GM12891 (cell line): ENCODE measurements at regions not wholly inside any gene's neighbourhood (a gene's known extent, or its start where the extent isn't known, plus 50 kb on each side); places are given as distances from the start of the nearest gene placed in this dataset.

ENCODE experiments used
- PAX5 ChIP-seq: IDR thresholded peaks from 2 replicates; pipeline ENCODE4 v1.6.1; 2011; ENCODE audit warnings: low read length, moderate library complexity, mild to moderate bottlenecking; ENCODE audit not compliant: insufficient read depth, severe bottlenecking
- POLR2A ChIP-seq: IDR thresholded peaks from 2 replicates; pipeline ENCODE4 v1.6.1; 2011; ENCODE audit warnings: low read depth, low read length, control low read depth
- POLR2AphosphoS5 ChIP-seq: IDR thresholded peaks from 2 replicates; pipeline ENCODE4 v1.6.1; 2011; ENCODE audit warnings: low read depth, low read length, control low read depth
- POU2F2 ChIP-seq: IDR thresholded peaks from 2 replicates; pipeline ENCODE4 v1.6.1; 2011; ENCODE audit warnings: low read depth, mild to moderate bottlenecking, control low read depth, low read length, moderate library complexity
- SPI1 ChIP-seq: IDR thresholded peaks from 2 replicates; pipeline ENCODE4 v1.6.1; 2011; ENCODE audit warnings: low read depth, low read length, control low read depth
- TAF1 ChIP-seq: IDR thresholded peaks from 2 replicates; pipeline ENCODE4 v1.6.1; 2011; ENCODE audit warnings: low read depth, low read length, control low read depth

DNA sequence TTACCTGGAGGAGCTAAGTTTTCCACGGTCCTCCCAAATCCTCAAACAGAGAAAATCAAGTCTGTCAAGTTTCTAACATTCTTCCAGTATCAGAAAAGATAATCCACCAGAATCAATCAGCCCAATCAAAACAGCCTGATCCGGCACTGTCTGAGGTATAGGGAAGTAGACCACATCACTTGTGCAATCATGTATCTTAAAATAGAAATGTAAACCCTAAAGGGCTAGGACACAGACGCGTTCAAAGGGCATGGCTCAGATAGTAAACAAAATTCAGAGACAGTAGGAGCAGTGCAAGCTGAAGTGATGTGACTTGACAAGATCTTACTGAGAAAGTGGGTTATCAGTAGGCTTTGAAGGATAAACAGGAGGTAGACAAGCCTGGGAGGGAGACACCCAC, 252.4 kb upstream of the DAPK1 start:
- no peak for TF ChIP-seq TAF1
- TF ChIP-seq POLR2AphosphoS5 = no peak
- TF ChIP-seq POLR2A = no peak
- no peak for TF ChIP-seq SPI1
- TF ChIP-seq POU2F2 = no peak
- no peak for TF ChIP-seq PAX5
